NCI-H748 treated with DMSO at 0.1 percent for 48 hours (cell line): ENCODE measurements at regions not wholly inside any gene's neighbourhood (a gene's known extent, or its start where the extent isn't known, plus 50 kb on each side); places are given as distances from the start of the nearest gene placed in this dataset.
"Not testable (repeated sequence)": the region's sequence is repeated elsewhere in the genome, so short reads cannot be mapped to it uniquely, and the experiment has no call there.

Experiments used
- DNase-seq: peaks from one replicate; lab custom pipeline; 2025; lab: John Stamatoyannopoulos, UW

- no peak for DNase-seq
Observed at GRCh38 chr1:235059221-235059620, 69.4 kb downstream of the TOMM20 start.

GRCh38 chr1:235058695-235059094, 69.9 kb downstream of the TOMM20 start:
- no peak for DNase-seq

DNA sequence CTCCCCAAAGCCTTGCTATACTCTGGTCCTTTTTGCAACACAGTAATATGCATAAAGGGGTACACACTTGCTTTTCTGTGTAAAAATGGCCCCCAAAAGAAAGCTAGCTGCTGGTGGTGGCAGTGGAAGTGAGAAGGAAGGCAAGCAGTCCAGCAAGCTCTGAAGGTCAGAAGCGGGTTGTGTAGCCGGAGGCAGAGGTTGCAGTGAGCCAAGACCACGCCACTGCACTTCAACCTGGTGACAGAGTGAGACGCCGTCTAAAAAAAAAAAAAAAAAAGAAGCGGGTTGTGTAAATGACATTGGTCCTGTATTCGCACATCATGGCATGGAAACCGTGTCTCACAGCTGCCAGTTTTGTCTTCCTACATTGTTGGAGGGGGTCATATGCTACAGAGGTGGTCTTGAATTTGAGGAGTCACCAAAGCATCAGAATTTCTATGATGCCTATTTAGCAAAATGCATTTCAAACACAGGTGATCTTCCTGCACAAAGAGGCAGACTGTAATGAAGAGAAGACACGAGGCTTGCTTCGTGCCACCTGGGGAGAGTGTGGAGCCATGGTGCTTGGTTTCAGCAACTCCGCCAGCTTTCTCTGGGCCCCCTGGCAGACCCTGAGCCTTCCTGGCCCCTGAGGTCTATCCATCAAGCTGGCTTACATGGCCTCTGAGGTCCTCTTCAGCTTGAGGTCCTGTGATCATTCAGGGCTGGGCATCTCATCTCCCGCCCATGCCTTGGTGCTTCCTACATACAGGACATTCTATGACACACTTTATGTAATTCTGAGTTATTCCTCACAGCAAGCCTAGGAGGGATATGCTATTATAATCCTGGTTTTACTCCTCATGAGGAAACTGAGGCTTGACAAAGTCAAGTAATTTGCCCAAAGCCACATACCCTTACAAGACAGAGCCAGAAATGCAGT, 71.0 kb downstream of the TOMM20 start:
- DNase-seq, result no peak

GRCh38 chr1:235056937-235057336, 71.7 kb downstream of the TOMM20 start:
- no peak for DNase-seq

DNA sequence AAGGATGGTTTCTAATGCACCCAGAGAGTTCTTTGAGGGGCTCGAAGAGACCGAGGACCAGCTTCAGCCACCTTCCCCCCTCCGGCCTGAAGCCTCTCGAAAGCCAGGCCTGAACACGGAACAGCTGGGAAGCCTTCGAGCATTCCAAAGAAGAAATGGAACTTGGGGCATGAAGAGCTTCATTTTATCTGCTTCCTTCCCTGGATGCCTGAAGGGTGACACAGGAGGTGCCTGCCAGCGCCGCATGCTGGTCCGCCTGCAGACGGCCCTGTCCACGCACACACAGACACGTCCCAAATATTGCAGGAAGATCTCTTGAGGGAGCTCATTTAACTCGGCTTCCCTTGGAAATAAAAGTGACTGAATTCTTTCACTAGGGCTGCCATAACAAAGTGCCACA, 73.7 kb downstream of the TOMM20 start:
- DNase-seq, result no peak

DNA sequence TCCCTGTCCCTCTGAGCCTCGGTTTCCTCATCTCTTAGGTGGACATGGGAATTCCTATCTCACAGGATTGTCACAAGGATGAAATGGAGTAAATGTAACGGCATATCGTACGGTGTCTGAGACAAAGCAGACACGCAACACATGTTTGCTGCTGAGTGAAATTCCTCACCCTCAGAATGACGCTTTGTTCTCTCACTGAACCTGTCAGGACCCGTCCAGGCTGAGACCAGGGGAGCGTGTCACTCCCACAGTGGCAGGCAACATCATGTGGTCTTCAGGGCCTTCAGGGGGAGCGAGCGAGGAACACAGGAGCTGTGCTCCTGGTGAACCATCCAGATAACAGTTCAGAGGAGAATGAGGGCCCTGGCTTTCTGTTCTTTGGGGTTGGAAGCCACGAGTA, 74.2 kb downstream of the TOMM20 start:
- no peak for DNase-seq

DNA sequence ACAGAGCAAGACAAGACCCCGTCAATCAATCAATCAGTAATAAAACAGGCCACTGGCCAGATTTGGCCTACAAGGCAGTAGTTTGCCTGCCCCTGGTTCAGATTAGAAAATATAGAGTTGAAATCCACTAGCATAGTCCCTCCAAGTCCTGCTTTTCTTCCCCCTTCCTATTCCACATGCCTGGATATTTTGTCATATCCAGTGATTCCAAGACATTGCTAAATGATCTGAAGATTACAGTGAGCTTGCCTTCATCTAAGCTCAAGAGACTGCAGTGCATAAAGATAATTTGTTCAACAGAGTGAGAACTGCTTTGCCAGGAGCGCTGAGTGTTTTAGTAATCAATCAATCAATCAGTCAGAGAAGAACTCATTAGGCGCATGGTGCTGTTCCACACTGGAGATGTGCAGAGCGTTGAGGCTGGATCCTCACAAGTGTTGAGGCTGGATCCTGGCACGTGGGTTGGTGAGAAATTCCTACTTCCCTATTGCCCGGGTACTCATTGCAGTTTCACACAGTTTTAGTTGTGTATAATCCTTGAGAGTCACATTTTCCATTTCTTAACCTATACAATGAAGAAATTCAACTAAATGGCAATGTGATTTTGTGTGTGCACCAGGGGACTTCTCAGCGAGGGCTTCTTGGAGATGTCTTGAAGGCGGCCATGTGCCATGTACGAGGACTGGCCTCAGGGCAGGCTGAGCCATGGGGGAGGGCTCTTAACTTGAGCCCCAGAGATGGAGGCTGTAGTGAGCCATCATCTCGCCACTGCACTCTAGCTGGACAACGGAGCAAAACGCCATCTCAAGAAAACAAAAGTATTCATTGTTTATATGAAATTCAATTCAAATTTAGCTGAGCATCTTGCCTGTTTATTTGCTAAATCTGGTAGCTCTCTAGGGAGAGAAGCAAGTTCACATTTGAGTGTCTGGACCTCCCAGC, 76.3 kb downstream of the TOMM20 start:
- DNase-seq, result no peak

GRCh38 chr1:235051521-235051920, 77.1 kb downstream of the TOMM20 start:
- DNase-seq, result no peak

GRCh38 chr1:235050911-235051360, 77.7 kb downstream of the TOMM20 start:
- DNase-seq, result no peak

GRCh38 chr1:235049716-235050378, 78.8 kb downstream of the TOMM20 start:
- DNase-seq, result not testable (repeated sequence)

DNA sequence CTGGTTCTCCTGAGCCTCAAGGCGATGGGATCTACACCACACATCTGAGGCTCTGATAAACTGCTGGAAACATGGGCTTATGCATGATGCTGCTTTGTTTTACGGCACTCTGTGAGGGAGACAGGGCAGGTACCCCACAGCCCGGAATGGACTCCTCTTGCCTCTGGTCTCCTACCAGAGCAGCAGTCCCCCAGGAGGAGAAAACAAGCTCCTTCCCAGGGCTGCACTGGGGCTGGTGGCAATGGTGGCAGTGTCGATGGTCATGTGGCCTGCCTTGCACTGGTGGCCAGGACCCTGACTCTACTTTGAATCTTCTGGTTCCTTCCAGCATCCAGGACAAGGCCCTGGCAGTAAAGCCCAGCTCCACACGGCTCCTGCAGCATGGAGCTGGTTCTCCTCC, 79.4 kb downstream of the TOMM20 start:
- no peak for DNase-seq

- DNase-seq, result no peak
Observed at GRCh38 chr1:235047331-235047871, 81.2 kb downstream of the TOMM20 start.

DNA sequence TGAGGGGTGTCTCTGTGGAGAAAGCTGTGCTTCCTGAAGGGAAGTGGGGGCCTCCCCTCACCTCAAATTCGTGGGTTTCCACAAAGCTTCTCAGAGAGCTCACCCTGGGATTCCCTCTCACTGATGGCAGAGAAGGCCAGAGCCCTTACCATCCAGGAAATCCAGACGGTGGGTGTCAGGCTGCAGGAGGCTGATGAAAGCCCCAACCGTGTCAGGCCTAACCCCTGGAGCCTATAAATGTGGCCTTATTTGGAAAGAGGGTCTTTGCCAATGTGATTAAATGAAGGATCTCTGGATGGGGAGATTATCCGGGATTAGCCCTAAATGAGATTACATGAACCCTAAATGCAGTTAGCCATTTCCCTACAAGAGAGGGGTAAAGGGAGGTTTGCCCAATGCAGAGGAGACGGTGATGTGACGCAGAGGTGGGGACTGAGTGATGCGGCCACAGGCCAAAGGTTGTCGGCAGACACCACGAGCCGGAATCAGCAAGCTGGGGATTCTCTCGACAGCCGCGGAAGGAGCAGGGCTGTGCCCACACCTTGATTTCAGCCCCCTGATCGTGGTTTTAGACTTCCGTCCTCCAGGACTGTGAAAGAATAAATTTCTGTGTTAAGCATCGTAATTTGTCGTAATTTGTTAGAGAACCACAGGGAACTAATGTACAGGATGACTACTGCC, 82.6 kb downstream of the TOMM20 start:
- DNase-seq, result no peak

DNA sequence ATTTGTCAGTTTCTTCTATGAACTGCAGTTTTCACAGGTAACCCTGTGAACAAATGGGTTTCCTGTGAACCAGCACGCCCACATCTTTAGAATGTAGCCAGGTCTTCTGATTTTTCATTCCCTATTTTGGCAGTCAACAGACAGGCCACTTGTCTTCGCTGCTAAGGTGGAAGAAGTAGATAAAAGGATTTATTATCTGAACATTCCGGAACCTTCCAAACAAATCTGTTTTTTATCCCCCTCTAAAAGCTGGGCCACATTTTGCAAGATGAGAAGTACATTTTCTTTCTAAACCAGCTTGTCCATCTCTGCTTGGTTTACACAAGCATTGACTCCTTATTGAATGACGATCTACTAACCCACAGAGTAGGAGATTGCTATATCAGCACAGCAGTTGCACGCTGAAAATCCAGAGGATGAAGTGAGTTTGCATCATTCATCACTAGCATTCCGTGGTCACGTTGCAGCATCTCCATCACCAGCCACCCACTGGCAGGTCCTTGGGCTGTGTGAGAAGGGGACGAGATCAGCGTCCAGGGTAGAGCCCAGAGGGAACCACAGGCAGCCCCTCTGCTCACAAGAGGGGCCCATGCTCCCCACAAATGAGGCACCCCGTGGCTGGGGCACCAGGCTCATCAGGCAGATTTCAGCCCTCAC, 83.5 kb downstream of the TOMM20 start:
- no peak for DNase-seq

DNA sequence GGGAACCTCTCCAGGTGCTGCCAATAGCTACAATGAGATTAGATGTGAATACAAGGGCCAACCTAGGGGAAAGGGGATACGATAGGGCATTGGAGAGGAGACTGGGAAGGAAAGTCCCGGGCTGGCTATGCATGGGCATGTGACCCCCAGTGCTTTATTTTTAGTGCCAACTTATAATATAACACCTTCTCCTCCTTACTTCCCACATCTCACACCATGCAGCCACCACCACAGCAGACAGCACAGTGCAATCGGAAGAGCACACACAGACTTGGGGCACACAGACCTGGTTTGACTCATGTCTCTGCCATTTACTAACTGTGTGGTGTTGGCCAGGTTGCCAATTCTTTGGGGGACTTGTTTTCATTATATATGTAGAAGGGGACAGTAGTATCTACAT, 85.4 kb downstream of the TOMM20 start:
- no peak for DNase-seq

GRCh38 chr1:235038701-235039100, 89.9 kb downstream of the TOMM20 start:
- DNase-seq, result no peak

GRCh38 chr1:235035928-235036327, 92.7 kb downstream of the TOMM20 start:
- no peak for DNase-seq

DNA sequence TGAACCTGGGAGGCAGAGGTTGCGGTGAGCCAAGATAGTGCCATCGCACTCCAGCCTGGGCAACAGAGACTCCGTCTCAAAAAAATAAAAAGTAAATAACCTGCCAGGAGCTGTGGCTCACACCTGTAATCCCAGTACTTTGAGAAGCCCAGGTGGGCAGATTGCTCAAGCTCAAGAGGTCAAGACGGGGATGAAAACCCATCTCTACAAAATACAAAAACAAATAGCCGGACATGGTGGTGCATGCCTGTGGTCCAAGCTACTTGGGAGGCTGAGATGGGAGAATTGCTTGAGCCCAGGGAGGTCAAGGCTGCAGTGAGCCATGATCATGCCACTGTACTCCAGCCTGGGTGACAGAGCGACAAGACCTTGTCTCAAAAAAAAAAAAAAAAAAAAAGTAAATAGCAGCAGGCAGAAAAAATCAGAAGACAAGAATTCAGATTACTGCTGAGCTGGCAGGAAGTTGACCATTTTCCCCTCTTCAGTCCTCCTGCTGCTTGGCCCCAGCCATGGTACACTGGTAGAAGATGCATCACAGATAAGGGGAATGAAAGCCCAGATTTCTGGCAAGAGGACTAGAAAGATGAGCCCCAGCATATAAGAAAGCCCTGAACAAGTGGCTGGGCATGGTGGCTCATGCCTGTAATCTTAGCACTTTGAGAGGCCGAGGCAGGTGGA, 97.6 kb downstream of the TOMM20 start:
- no peak for DNase-seq

DNA sequence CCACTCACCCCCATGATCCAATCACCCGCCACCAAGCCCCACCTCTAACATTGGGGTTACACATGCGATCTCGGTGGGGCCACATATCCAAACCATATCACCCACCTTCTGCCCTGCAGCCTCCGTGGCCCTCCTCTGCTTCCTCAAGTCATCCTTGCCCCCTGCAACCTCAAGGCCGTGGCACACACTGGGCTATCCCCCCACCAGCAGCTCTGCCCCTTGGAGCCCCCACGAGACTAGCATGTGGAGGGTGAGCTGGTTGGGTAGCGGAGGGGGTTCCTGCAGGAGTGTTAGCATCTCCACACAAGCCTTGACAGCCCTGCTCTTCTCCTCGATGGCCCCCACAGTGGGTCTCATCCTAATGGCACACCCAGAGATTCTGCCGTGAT, 100.8 kb downstream of the TOMM20 start:
- no peak for DNase-seq
